NB4 (cell line): ENCODE measurements at regions not wholly inside any gene's neighbourhood (a gene's known extent, or its start where the extent isn't known, plus 50 kb on each side); places are given as distances from the start of the nearest gene placed in this dataset.

Experiments
- DNase-seq: peaks from one replicate; pipeline ENCODE4 v3.0.0; 2010; ENCODE audit warnings: low read depth
- H3K4me3 ChIP-seq: one replicate; pipeline ENCODE4 v1.5.1; 2011; ENCODE audit warnings: mild to moderate bottlenecking, low read depth, low read length, moderate library complexity
- CTCF ChIP-seq: IDR thresholded peaks from one replicate; pipeline ENCODE4 v1.5.1; 2012; ENCODE audit warnings: low read depth, low read length
- MAX ChIP-seq: IDR thresholded peaks from 2 replicates; pipeline ENCODE4 v1.6.1; 2011; ENCODE audit warnings: low read depth, low read length
- MYC ChIP-seq: IDR thresholded peaks from 2 replicates; pipeline ENCODE4 v1.6.1; 2011; ENCODE audit warnings: low read depth, low read length
- POLR2A ChIP-seq: IDR thresholded peaks from 2 replicates; pipeline ENCODE4 v1.6.1; 2011; ENCODE audit warnings: mild to moderate bottlenecking; ENCODE audit not compliant: insufficient read length; ENCODE audit errors: extremely low read depth

- no peak for DNase-seq
- no peak overlapping the region for H3K4me3 ChIP-seq
- TF ChIP-seq MYC: no peak
Observed at GRCh38 chr5:71877511-71877910, 158.4 kb downstream of the CARTPT start.

GRCh38 chr5:71880536-71880935, 161.5 kb downstream of the CARTPT start:
- H3K4me3 ChIP-seq: no peak overlapping the region
- TF ChIP-seq CTCF: no peak
- TF ChIP-seq POLR2A: no peak
- TF ChIP-seq MYC: no peak
- no peak for TF ChIP-seq MAX
- no peak for DNase-seq

- H3K4me3 ChIP-seq: no peak overlapping the region
- TF ChIP-seq CTCF (no peak), MAX (no peak), POLR2A (no peak), MYC (no peak)
- DNase-seq: no peak
Observed at GRCh38 chr5:71882826-71883741, 164.0 kb downstream of the CARTPT start.

GRCh38 chr5:71883742-71884103, 164.6 kb downstream of the CARTPT start:
- no peak overlapping the region for H3K4me3 ChIP-seq
- DNase-seq: no peak
- TF ChIP-seq MAX: no peak
- TF ChIP-seq POLR2A: no peak
- no peak for TF ChIP-seq MYC
- TF ChIP-seq CTCF: no peak

- no peak overlapping the region for H3K4me3 ChIP-seq
- no peak for DNase-seq
- no peak for TF ChIP-seq CTCF
Observed at GRCh38 chr5:71884926-71885325, 165.9 kb downstream of the CARTPT start.

- DNase-seq: no peak
- TF ChIP-seq MAX (no peak), POLR2A (no peak), CTCF (no peak)
- H3K4me3 ChIP-seq: no peak overlapping the region
Observed at GRCh38 chr5:71886406-71886805, 167.3 kb downstream of the CARTPT start.
